Urinary bladder (tissue), 3 donors: ENCODE measurements at regions not wholly inside any gene's neighbourhood (a gene's known extent, or its start where the extent isn't known, plus 50 kb on each side); places are given as distances from the start of the nearest gene placed in this dataset.
A peak's percentile ranks its signal among the peaks of the same experiment; 100 is the strongest.

Experiments used
- DNase-seq: peaks from one replicate; pipeline ENCODE4 v3.0.0-alpha.2; 2015; ENCODE audit errors: extremely low spot score
- H3K27ac ChIP-seq: one replicate; pipeline ENCODE4 v1.5.1; 2013; ENCODE audit warnings: low read depth, mild to moderate bottlenecking, moderate library complexity
- H3K36me3 ChIP-seq: one replicate; pipeline ENCODE4 v1.6.1; 2013; ENCODE audit warnings: mild to moderate bottlenecking, moderate library complexity; ENCODE audit not compliant: insufficient read depth
- H3K4me1 ChIP-seq: one replicate; pipeline ENCODE4 v1.6.1; 2013; ENCODE audit warnings: mild to moderate bottlenecking, moderate library complexity; ENCODE audit not compliant: insufficient read depth
- H3K4me3 ChIP-seq: one replicate; pipeline ENCODE4 v1.5.1; 2013; ENCODE audit warnings: low read depth, low read length
- WGBS: extraction: QIAGEN DNeasy Blood & Tissue Kit; methylation state at CpG from one replicate; pipeline ENCODE4 v1.1.7; 2013; 5-methylcytosine and 5-hydroxymethylcytosine counted together
- donor health status: healthy with polysubstance abuse.
- donor health status: healthy.

GRCh38 chrX:40168480-40169011, 70.8 kb upstream of the BCOR start:
- Histone ChIP-seq H3K27ac (no peak overlapping the region), H3K36me3 (no peaks in the 10 kb centered on the region), H3K4me3 (no peak overlapping the region), H3K4me1 (no peaks in the 10 kb centered on the region)
- WGBS, result 79% methylated on average over 39 of the region's 39 CpGs
- DNase-seq, result no peak

GRCh38 chrX:40167850-40168479, 70.2 kb upstream of the BCOR start:
- H3K4me1 ChIP-seq, result no peaks in the 10 kb centered on the region
- peak overlapping the region; percentile 21 for H3K4me3 ChIP-seq
- no peak for DNase-seq
- H3K27ac ChIP-seq, result peak overlapping the region; percentile 32
- H3K36me3 ChIP-seq, result no peaks in the 10 kb centered on the region
- WGBS, result 13% methylated on average over 46 of the region's 46 CpGs

- DNase-seq, result no peak
- Histone ChIP-seq H3K27ac (no peak overlapping the region), H3K36me3 (no peaks in the 10 kb centered on the region), H3K4me1 (no peaks in the 10 kb centered on the region), H3K4me3 (peak overlapping the region; percentile 14)
- 11% methylated on average over 41 of the region's 41 CpGs for WGBS
Observed at GRCh38 chrX:40167233-40167849, 69.6 kb upstream of the BCOR start.

GRCh38 chrX:40166582-40166981, 68.8 kb upstream of the BCOR start:
- DNase-seq, result no peak
- no peak overlapping the region for H3K4me3 ChIP-seq
- WGBS, result 79% methylated on average over 4 of the region's 4 CpGs
- H3K4me1 ChIP-seq, result no peaks in the 10 kb centered on the region
- no peak overlapping the region for H3K27ac ChIP-seq
- no peaks in the 10 kb centered on the region for H3K36me3 ChIP-seq

- Histone ChIP-seq H3K27ac (no peak overlapping the region), H3K36me3 (no peaks in the 10 kb centered on the region), H3K4me3 (no peak overlapping the region), H3K4me1 (no peaks in the 10 kb centered on the region)
- no peak for DNase-seq
- WGBS, result 96% methylated on average over 6 of the region's 6 CpGs
Observed at GRCh38 chrX:40165861-40166260, 68.1 kb upstream of the BCOR start.

GRCh38 chrX:40165206-40165605, 67.4 kb upstream of the BCOR start:
- no peak overlapping the region for H3K4me3 ChIP-seq
- no peak overlapping the region for H3K27ac ChIP-seq
- no peak for DNase-seq
- no peaks in the 10 kb centered on the region for H3K4me1 ChIP-seq
- no peaks in the 10 kb centered on the region for H3K36me3 ChIP-seq
- 93% methylated on average over 5 of the region's 5 CpGs for WGBS

GRCh38 chrX:40164751-40165150, 67.0 kb upstream of the BCOR start:
- no peak overlapping the region for H3K27ac ChIP-seq
- H3K4me1 ChIP-seq, result no peaks in the 10 kb centered on the region
- DNase-seq, result no peak
- H3K4me3 ChIP-seq, result no peak overlapping the region
- WGBS, result 83% methylated on average over 3 of the region's 3 CpGs
- no peaks in the 10 kb centered on the region for H3K36me3 ChIP-seq

- peak overlapping the region; percentile 45 for H3K4me3 ChIP-seq
- WGBS, result 2% methylated on average over 67 of the region's 68 CpGs
- no peak overlapping the region for H3K27ac ChIP-seq
- H3K4me1 ChIP-seq, result no peaks in the 10 kb centered on the region
- no peaks in the 10 kb centered on the region for H3K36me3 ChIP-seq
- no peak for DNase-seq
Observed at GRCh38 chrX:40158036-40158706, 60.4 kb upstream of the BCOR start.

GRCh38 chrX:40157228-40158035, 59.7 kb upstream of the BCOR start:
- H3K4me3 ChIP-seq, result peak overlapping the region; percentile 45
- 81% methylated on average over 15 of the region's 15 CpGs for WGBS
- H3K36me3 ChIP-seq, result no peaks in the 10 kb centered on the region
- H3K4me1 ChIP-seq, result no peaks in the 10 kb centered on the region
- no peak overlapping the region for H3K27ac ChIP-seq
- no peak for DNase-seq

- H3K4me1 ChIP-seq, result no peaks in the 10 kb centered on the region
- H3K36me3 ChIP-seq, result no peaks in the 10 kb centered on the region
- 97% methylated on average over 41 of the region's 41 CpGs for WGBS
- no peak overlapping the region for H3K27ac ChIP-seq
- no peak overlapping the region for H3K4me3 ChIP-seq
- no peak for DNase-seq
Observed at GRCh38 chrX:40156470-40157227, 58.9 kb upstream of the BCOR start.

- WGBS, result 39% methylated on average over 73 of the region's 73 CpGs
- peak overlapping the region; percentile 34 for H3K4me3 ChIP-seq
- DNase-seq, result no peak
- H3K27ac ChIP-seq, result no peak overlapping the region
- no peaks in the 10 kb centered on the region for H3K4me1 ChIP-seq
- H3K36me3 ChIP-seq, result no peaks in the 10 kb centered on the region
Observed at GRCh38 chrX:40155589-40156469, 58.1 kb upstream of the BCOR start.

GRCh38 chrX:40154853-40155588, 57.3 kb upstream of the BCOR start:
- WGBS, result 2% methylated on average over 52 of the region's 72 CpGs
- no peak for DNase-seq

More at GRCh38 chrX:40154853-40155588, 57.3 kb upstream of the BCOR start:
- Histone ChIP-seq H3K27ac (no peak overlapping the region), H3K4me1 (no peaks in the 10 kb centered on the region), H3K4me3 (peak overlapping the region; percentile 34), H3K36me3 (no peaks in the 10 kb centered on the region)
